HL-60 (cell line): ENCODE measurements at regions not wholly inside any gene's neighbourhood (a gene's known extent, or its start where the extent isn't known, plus 50 kb on each side); places are given as distances from the start of the nearest gene placed in this dataset.

Source experiments
- DNase-seq, 2 experiments: peaks; one replicate each; pipeline ENCODE4 v3.0.0-alpha.2; 2010 to 2020; ENCODE audit warnings: low read depth in 1 of 2, low spot score in 1 of 2
- H3K27ac ChIP-seq: fragments of 250-450 bp; sonication (Bioruptor Pico); replicated peaks from 2 replicates; pipeline ENCODE4 v1.5.1; 2020; ENCODE audit warnings: mild to moderate bottlenecking, moderate library complexity
- H3K27me3 ChIP-seq: fragments of 250-450 bp; sonication (Bioruptor Pico); 2 replicates; pipeline ENCODE4 v1.5.1; 2021; ENCODE audit warnings: mild to moderate bottlenecking, moderate library complexity; ENCODE audit not compliant: insufficient read depth, poor library complexity, severe bottlenecking
- H3K4me3 ChIP-seq: replicated peaks from 2 replicates; pipeline ENCODE4 v1.5.1; 2011; ENCODE audit warnings: mild to moderate bottlenecking, control low read depth, low read length; ENCODE audit not compliant: insufficient read depth
- GABPA ChIP-seq: IDR thresholded peaks from 2 replicates; pipeline ENCODE4 v1.6.1; 2012; ENCODE audit warnings: low read depth
- POLR2AphosphoS5 ChIP-seq: IDR thresholded peaks from 2 replicates; pipeline ENCODE4 v1.6.1; 2012; ENCODE audit warnings: low read depth
- REST ChIP-seq: IDR thresholded peaks from 2 replicates; pipeline ENCODE4 v1.6.1; 2012; ENCODE audit warnings: low read depth; ENCODE audit not compliant: insufficient replicate concordance
- SPI1 ChIP-seq: IDR thresholded peaks from 2 replicates; pipeline ENCODE4 v1.6.1; 2012; ENCODE audit warnings: low read depth, mild to moderate bottlenecking, borderline replicate concordance
- TF ChIP-seq, protein P1 (sequence below): IDR thresholded peaks from one replicate; pipeline ENCODE4 v1.5.1; 2011; ENCODE audit warnings: low read length, control low read depth, inconsistent platforms; ENCODE audit not compliant: insufficient read depth

GRCh38 chrX:125497667-125498066 lies 178.0 kb downstream of the TEX13C start:
- Histone ChIP-seq H3K4me3 (no peak overlapping the region), H3K27ac (no peak overlapping the region), H3K27me3 (no peaks in the 10 kb centered on the region)

DNA sequence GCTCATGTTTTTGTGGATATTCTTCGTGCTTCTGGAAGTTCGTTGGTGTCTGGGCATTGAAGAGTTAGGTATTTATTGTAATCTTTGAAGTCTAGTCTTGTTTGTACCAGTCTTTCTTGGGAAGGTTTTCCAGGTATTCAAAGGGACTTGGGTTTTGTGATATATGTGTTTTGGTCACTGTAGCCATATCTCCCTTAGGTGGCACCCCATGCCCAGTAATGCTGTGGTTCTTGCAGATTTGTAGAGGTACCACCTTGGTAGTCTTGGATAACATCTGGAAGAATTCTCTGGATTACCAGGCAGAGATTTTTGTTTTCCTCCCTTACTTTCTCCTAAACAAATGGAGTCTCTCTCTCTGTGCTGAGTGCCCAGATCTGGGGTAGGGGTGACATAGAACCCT lies 184.1 kb downstream of the TEX13C start:
- no peak for DNase-seq
- Histone ChIP-seq H3K27ac (no peak overlapping the region), H3K4me3 (no peak overlapping the region), H3K27me3 (no peaks in the 10 kb centered on the region)
- TF ChIP-seq, protein P1, sequence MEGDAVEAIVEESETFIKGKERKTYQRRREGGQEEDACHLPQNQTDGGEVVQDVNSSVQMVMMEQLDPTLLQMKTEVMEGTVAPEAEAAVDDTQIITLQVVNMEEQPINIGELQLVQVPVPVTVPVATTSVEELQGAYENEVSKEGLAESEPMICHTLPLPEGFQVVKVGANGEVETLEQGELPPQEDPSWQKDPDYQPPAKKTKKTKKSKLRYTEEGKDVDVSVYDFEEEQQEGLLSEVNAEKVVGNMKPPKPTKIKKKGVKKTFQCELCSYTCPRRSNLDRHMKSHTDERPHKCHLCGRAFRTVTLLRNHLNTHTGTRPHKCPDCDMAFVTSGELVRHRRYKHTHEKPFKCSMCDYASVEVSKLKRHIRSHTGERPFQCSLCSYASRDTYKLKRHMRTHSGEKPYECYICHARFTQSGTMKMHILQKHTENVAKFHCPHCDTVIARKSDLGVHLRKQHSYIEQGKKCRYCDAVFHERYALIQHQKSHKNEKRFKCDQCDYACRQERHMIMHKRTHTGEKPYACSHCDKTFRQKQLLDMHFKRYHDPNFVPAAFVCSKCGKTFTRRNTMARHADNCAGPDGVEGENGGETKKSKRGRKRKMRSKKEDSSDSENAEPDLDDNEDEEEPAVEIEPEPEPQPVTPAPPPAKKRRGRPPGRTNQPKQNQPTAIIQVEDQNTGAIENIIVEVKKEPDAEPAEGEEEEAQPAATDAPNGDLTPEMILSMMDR: no peak
- TF ChIP-seq SPI1: no peak
- TF ChIP-seq REST: no peak
- no peak for TF ChIP-seq GABPA
- TF ChIP-seq POLR2AphosphoS5: no peak

More at GRCh38 chrX:125497667-125498066, 178.0 kb downstream of the TEX13C start:
- DNase-seq: no peak
- TF ChIP-seq GABPA (no peak), POLR2AphosphoS5 (no peak), SPI1 (no peak)

- TF ChIP-seq REST: no peak
- TF ChIP-seq POLR2AphosphoS5: no peak
- TF ChIP-seq SPI1: no peak
- no peak for TF ChIP-seq GABPA
- TF ChIP-seq, protein P1: no peak
- no peak overlapping the region for H3K4me3 ChIP-seq
- no peak for DNase-seq
- no peak overlapping the region for H3K27ac ChIP-seq
- H3K27me3 ChIP-seq: no peaks in the 10 kb centered on the region
Measured at GRCh38 chrX:125505207-125505606, 185.5 kb downstream of the TEX13C start.

GRCh38 chrX:125507119-125507518 lies 187.4 kb downstream of the TEX13C start:
- no peak for TF ChIP-seq GABPA
- TF ChIP-seq POLR2AphosphoS5: no peak
- no peak for TF ChIP-seq SPI1
- TF ChIP-seq, protein P1: no peak
- no peak for TF ChIP-seq REST
- Histone ChIP-seq H3K4me3 (no peak overlapping the region), H3K27me3 (no peaks in the 10 kb centered on the region), H3K27ac (no peak overlapping the region)
- DNase-seq: no peak
